ENCODE measurements at regions not wholly inside any gene's neighbourhood (a gene's known extent, or its start where the extent isn't known, plus 50 kb on each side); places are given as distances from the start of the nearest gene placed in this dataset.

DNA sequence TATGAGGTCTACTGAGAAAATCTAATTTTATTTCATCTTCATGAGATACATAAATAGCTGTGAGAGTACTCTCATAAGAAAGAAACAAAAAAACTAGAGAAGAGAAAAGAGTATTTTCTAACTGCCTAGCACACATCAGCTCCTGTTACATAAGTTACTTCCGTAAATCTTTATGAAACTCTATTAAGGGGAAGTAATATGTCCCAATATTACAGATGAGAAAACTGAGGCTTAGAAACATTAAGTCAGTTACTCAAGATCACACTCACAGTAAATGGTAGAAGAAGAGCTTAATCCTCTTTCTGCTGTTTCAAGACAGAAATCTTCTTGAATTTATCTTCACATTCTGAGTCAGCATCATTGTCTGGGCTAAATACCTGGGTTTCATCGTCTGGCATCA is 164.1 kb downstream of the DTHD1 start:
- TF ChIP-seq, protein P1, sequence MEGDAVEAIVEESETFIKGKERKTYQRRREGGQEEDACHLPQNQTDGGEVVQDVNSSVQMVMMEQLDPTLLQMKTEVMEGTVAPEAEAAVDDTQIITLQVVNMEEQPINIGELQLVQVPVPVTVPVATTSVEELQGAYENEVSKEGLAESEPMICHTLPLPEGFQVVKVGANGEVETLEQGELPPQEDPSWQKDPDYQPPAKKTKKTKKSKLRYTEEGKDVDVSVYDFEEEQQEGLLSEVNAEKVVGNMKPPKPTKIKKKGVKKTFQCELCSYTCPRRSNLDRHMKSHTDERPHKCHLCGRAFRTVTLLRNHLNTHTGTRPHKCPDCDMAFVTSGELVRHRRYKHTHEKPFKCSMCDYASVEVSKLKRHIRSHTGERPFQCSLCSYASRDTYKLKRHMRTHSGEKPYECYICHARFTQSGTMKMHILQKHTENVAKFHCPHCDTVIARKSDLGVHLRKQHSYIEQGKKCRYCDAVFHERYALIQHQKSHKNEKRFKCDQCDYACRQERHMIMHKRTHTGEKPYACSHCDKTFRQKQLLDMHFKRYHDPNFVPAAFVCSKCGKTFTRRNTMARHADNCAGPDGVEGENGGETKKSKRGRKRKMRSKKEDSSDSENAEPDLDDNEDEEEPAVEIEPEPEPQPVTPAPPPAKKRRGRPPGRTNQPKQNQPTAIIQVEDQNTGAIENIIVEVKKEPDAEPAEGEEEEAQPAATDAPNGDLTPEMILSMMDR (IDR thresholded peaks at IDR 0.05; ENCODE audit: borderline replicate concordance, extremely low read depth, low read length, poor library complexity, severe bottlenecking), result no peak
- no peak for TF ChIP-seq EZH2 (IDR thresholded peaks at IDR 0.05; ENCODE audit: borderline replicate concordance, low read depth, low read length, severe bottlenecking)
